Lung microvascular endothelial cell (primary cell): ENCODE measurements at regions not wholly inside any gene's neighbourhood (a gene's known extent, or its start where the extent isn't known, plus 50 kb on each side); places are given as distances from the start of the nearest gene placed in this dataset.
"Not testable (repeated sequence)": the region's sequence is repeated elsewhere in the genome, so short reads cannot be mapped to it uniquely, and the experiment has no call there.

Source experiments
- DNase-seq, 2 donors: peaks; one replicate each; pipeline versions ENCODE4 v3.0.0 to v3.0.0-alpha.2; 2010; ENCODE audit warnings: low read depth in 2 of 2

DNA sequence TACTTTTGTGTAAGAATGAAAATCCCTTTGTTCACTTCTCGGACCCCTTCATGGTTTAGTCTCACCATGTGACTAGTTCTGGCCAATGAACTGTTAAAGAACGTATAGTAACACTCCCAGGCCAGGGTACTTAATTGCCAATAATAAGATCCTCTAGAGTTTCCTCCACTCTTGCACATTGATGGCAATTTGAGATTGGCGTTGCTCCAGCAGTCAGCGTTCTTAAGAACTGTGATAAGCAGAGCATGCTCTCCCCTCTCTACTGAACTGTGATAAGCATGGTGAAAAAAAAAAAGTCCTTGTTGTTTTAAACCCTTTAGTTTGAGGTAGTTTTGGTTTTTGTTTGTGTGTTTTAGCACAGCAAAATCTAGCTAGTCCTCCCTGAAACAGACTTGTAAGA, 854.5 kb downstream of the SLC6A15 start:
- DNase-seq, result no peak

- DNase-seq, result no peak
These were observed 857.8 kb downstream of the SLC6A15 start for GRCh38 chr12:84054811-84055210.

GRCh38 chr12:84047881-84048280, 864.7 kb downstream of the SLC6A15 start:
- DNase-seq, result no peak

GRCh38 chr12:84046859-84047258, 865.7 kb downstream of the SLC6A15 start:
- no peak for DNase-seq

- DNase-seq, result no peak
These were observed 869.2 kb downstream of the SLC6A15 start for GRCh38 chr12:84043355-84043754.

DNA sequence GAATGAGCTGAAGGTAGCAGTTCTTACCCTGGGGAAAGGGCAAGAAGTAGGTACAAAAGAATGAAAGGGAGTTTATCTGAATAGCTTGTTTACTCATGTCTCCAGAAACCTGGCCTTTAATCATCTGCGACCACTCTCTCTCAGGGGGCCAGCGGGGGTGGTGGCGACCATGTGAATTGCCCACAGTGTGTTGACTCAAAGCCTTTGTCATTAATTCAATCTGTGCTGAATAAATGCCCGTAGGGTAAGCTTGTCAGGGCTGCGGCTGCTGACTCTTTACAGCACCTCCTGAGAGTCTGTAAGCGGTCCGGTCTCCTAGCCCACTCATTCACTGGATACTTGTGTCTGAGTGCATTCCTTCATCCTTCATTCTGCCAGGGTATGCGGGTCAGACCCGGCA, 874.4 kb downstream of the SLC6A15 start:
- no peak for DNase-seq

DNA sequence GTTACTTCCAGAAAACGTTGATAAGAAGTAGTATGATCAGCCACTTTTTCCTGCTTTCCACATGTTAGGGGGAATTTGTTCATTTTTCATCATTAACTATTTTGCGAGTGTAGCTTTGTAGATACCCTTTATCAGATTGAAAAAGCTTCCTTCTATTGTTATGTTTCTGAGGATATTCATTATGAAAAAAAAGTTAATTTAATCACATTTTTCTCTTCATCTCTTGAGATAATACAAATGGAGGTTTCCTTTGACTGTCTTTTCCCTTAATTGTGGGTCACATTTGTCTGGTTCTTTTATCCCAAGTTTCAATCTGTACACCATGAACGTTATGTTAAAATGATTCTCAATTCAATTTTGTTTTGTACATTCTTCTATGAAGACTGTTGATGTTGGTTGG, 875.7 kb downstream of the SLC6A15 start:
- DNase-seq, result no peak

- no peak for DNase-seq
These were observed 876.8 kb downstream of the SLC6A15 start for GRCh38 chr12:84035766-84036165.

DNA sequence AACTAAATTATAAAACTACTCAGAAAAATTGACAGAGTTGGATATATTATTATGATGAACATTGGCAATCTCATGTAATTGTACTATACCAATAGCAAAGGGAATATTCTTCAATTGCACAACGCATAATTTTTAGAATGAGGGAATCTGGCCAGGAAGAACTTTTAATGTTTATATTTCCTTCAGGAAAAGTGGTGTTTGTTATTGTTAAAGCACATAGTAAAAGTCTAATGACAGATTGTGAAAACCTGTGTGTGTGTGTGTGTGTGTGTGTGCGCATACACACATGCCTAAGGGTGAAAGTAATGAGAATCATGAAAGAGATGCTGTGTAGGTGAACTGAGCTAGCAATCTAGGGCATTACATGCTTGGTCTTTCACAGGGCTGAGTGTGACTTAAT, 877.7 kb downstream of the SLC6A15 start:
- no peak for DNase-seq

GRCh38 chr12:84033162-84033561, 879.4 kb downstream of the SLC6A15 start:
- DNase-seq, result no peak

DNA sequence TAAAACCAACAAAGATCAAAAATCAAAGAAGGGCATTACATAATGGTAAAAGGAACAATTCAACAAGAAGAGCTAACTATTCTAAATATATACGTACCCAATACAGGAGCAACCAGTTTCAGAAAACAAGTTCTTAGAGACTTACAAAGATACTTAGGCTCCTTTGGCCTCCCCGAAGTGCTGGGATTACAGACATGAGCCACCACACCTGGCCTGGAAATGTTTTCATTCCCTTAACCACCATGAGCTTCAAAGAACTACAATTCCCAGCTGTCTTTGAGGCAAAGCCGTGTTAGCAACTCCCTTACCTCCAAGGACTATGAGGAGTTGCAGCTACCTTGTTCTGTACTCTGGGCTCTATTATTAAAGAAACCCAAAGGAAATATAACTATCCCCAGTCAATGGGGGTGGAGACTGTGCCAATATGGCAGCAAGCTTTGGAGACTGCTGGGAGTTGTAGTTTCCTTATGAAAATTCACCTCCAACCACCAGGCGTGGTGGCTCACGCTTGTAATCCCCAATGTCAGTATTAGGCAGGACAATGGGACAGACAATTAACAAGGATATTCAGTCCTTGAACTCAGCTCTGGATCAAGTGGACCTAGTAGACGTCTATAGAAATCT, 893.9 kb downstream of the SLC6A15 start:
- not testable (repeated sequence) for DNase-seq

GRCh38 chr12:84016956-84017355, 895.6 kb downstream of the SLC6A15 start:
- no peak for DNase-seq

- DNase-seq, result no peak
These were observed 915.2 kb downstream of the SLC6A15 start for GRCh38 chr12:83997423-83997822.

GRCh38 chr12:83996671-83997070, 915.9 kb downstream of the SLC6A15 start:
- DNase-seq, result no peak

DNA sequence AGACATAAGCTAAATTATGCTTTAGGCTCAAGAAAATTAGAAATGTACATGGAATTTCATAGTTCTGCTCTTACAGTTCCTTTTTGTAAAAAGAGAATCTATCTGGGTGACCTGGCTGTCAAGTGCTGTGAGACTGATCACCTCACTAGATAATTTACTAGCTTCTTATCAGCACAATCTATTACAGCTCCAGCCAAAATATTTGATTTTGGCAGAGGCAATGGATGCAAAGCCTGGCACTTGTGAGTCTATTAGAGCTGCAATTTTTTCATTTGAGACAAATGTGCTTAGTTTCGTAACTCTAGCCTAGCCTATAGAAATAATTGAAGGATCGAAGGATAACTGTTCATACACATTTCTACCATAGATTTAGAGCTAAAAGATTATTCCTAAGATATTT, 927.5 kb downstream of the SLC6A15 start:
- DNase-seq, result no peak

GRCh38 chr12:83980398-83980797, 932.2 kb downstream of the SLC6A15 start:
- DNase-seq, result no peak

DNA sequence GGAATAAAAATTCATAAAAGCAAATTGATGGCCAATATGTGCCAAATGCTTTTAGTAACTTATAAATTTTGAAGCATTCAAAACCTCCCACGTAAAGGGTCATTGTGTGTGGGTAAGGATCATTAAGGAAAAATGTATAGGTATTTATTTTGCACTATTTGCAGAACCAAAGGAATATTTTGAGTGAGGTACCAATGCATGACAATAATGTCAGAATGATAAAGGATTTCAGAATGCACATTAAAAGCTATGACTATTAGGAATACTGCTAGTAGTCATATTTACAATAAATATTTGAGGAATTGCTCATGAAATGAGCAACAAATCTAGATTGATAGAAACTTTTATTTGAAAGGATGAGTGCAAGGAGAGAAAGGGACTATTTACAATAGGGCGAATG, 932.8 kb downstream of the SLC6A15 start:
- no peak for DNase-seq

DNA sequence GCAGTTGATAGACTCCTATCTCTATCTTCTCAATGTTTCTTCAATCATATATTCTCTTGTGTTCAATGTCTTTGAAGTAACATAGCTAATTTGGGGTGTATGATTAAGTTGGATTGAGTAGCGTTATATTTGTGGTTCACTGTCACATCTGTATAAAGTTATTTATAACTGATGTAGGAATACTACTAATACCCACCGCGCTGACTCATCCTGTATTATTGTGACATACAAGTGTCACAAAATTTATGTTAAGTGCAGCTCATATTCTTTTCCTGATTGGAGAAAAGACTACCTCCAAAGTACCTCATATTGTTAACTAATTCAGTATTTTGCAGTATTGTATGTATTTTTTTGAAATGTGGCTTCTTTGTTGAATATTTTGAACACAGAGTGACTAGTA, 940.8 kb downstream of the SLC6A15 start:
- no peak for DNase-seq

DNA sequence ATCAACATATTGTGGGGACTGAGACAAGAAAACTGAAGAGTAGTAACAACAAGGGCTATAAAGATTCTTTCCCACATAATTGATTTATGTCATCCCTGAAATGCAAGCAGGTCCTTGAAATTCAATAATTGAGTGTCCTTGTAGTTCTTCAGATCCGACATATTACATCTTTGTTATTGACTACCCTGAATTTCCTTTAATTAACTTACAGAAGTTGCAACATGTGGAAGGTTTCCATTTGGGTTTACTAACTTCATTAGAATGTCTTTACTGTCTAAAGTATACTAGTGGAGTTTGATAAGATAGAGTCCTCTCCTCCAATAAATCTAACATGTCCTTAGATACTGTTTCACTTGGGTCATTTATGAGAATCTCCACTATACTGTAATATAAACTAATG, 951.8 kb downstream of the SLC6A15 start:
- no peak for DNase-seq

DNA sequence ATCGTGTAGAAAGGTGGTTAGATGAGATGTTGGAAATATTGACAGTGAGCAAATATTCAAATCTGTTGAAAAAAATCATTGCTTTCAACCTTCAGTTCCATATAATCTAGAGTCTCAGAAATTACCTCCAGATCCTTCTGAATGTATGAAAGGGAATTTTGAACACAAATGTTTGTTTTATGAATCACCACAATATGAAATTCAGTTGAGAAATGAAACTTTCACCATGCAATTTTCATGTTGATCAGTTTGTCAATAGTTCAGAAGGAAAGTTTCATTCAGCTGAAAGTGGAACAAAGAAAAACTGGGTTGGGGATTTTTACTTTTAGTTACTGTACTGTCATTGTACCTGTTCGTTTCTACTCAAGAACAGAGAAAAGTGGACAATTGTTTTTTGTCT, 953.6 kb downstream of the SLC6A15 start:
- DNase-seq, result no peak

DNA sequence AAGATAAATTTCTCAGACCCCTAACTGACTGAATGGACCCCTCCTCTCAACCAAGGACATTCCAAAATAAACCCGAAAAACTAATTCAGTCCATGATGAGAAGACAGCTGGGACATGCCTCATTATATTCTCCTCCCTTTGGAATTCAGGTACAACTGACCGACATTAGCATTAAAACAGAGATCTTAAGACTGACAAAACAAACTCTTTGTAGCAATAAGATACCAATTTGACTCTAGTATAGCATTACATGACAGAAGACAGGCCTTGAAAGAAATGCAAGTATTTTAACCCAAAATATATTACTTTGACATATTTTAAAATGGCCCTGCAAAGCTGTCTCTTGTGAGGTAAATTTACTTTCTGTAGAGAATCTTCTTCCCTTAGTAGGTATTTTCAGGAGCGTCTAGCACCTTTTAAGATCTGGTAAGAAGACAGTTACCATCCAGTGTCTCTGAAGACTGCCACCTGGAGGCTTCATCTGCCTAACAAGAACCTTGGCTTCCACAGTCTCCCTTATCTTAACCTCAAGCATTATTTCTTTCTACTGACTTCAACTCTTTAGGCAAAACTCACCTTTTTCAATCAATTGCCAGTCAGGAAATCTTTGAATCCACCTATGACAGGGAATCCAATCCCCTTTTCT, 957.5 kb downstream of the SLC6A15 start:
- DNase-seq, result no peak

DNA sequence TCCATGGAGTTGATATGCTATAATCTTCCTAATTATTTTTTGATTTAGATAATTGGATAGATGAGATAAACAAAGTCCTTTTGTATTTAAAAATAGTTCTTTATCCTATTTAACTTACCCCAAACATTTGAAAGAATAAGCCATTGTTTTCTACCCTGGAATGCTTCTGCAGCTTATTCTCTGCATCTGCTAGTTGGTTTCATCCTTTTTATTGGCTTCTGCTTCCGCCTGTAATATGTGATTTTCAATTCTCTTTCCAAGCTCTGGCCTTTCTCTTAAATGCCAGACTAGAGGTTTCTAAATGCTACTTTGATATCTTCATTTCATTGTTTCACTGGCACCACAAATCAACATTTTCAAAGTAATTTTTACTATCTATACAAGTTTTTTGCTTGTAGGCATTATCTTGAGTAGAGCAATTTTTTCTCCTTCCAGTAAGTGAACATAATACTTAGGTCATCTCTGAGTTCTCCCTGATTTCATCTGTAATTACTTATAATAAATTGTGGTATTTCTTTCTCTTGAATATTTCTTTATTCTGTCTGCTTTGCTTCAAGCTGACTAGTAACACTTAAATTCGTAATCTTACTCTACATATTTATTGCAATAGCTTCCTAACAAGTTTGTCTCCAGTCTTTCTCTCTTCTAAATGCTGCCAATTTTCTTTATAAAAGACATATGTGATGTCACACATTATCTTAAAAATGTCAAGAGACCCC, 958.4 kb downstream of the SLC6A15 start:
- no peak for DNase-seq

DNA sequence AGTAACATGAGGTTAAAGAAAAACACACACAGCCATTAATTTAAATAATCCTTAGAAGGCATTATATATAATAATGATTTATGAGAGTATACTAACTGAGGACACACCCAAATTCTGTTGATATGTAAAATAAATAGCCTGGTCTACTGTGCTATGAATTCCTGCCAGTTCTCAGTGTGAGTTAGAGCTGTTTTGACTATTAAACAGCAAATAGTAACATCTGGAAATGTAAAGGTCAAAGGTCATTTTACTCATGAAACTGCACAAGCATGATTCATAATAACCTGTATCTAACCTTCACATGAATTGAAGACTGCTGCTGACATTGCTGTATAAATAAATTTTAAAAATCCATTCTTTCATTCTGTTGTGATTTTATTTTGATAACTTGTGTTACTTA, 966.7 kb downstream of the SLC6A15 start:
- DNase-seq, result no peak
